ENCODE measurements at regions not wholly inside any gene's neighbourhood (a gene's known extent, or its start where the extent isn't known, plus 50 kb on each side); places are given as distances from the start of the nearest gene placed in this dataset.

- Histone ChIP-seq H3K79me2 (ENCODE audit: control insufficient read depth in 1 of 2, insufficient read depth in 2 of 2, low read length in 2 of 2) (no peaks in the 10 kb centered on the region), H3K56ac (replicated peaks; ENCODE audit: insufficient read length, low read depth, low read length) (no peak overlapping the region), H3K36me3 (ENCODE audit: control insufficient read depth in 2 of 4, insufficient read depth in 4 of 4, low read length in 3 of 4) (no peaks in the 10 kb centered on the region), H2BK12ac (ENCODE audit: low read depth, low read length) (peak overlapping the region; percentile 75; the same call in 1 of the 2 replicates), H3K18ac (ENCODE audit: extremely low read depth, low read length) (no peak overlapping the region; the same call in 1 of the 2 replicates), H3K27me3 (replicated peaks in 1 of 4; ENCODE audit: control insufficient read depth in 3 of 4, extremely low read depth in 1 of 4, insufficient read depth in 3 of 4, low read length in 3 of 4) (peaks cover 1 to 17% (median 13%) of the 10 kb centered on the region in 4 experiments), H2AFZ (ENCODE audit: low read length) (peak overlapping the region; percentile 38; the same call in 1 of the 2 replicates), H3K4me1 (replicated peaks in 1 of 4; ENCODE audit: control insufficient read depth in 3 of 4, insufficient read depth in 4 of 4, low read length in 3 of 4) (peaks cover 0 to 5% (median 3%) of the 10 kb centered on the region in 4 experiments; a peak in 4 of 7 replicates), H3K14ac (ENCODE audit: insufficient read length) (no peak overlapping the region), H4K5ac (ENCODE audit: insufficient read length, low read depth, low read length) (no peak overlapping the region), H2AK5ac (ENCODE audit: low read depth, low read length) (no peak overlapping the region), H3K27ac (ENCODE audit: low read depth, low read length) (no peak overlapping the region), H2BK5ac (ENCODE audit: low read depth, low read length) (no peak overlapping the region), H3K4me3 (ENCODE audit: extremely low read depth in 1 of 4, insufficient read depth in 2 of 4, low read depth in 3 of 4, low read length in 4 of 4) (peak overlapping the region in 3 of 4 experiments; percentile 34 to 59 (median 38); a peak in 5 of 8 replicates), H3K9me3 (ENCODE audit: insufficient read depth in 2 of 2, low read depth in 1 of 2, low read length in 1 of 2) (no peaks in the 10 kb centered on the region), H3K79me1 (ENCODE audit: low read depth, low read length) (no peaks in the 10 kb centered on the region), H3K4me2 (ENCODE audit: insufficient read depth in 1 of 2, low read depth in 2 of 2, low read length in 2 of 2) (peak overlapping the region; percentile 41 to 82), H3K23me2 (ENCODE audit: low read depth, low read length) (peaks cover 9% of the 10 kb centered on the region; the same call in 1 of the 2 replicates), H3K9ac (replicated peaks in 1 of 4; ENCODE audit: extremely low read depth in 1 of 4, low read depth in 3 of 4, low read length in 3 of 4) (no peak overlapping the region), H2BK120ac (replicated peaks; ENCODE audit: low read depth, low read length) (no peak overlapping the region), H4K8ac (ENCODE audit: extremely low read depth, insufficient read depth, low read length) (no peak overlapping the region), H3K4ac (replicated peaks; ENCODE audit: insufficient read length, low read depth, low read length) (no peak overlapping the region), H3K23ac (ENCODE audit: insufficient read length) (no peak overlapping the region), H4K91ac (replicated peaks; ENCODE audit: insufficient read length, low read length) (no peak overlapping the region), H4K20me1 (replicated peaks in 1 of 2; ENCODE audit: control insufficient read depth in 1 of 2, insufficient read depth in 2 of 2, low read length in 2 of 2) (no peaks in the 10 kb centered on the region), H2BK15ac (ENCODE audit: low read length) (no peak overlapping the region), H2BK20ac (ENCODE audit: low read length) (no peak overlapping the region)
- ChIA-PET POLR2A (ENCODE audit: partially characterized antibody) (no interaction called here), CTCF (ENCODE audit: partially characterized antibody) (interaction anchor here (0.7 to 3.2 kb wide), 53 partner anchors 7 to 1540 kb away, joined by 3 to 22 read pairs (median 4); no protein-coding TSS in a partner anchor)
- WGBS, 2 experiments (ENCODE audit: extremely low coverage in 1 of 2, insufficient coverage in 1 of 2, insufficient read length in 1 of 2, insufficient replicate concordance in 2 of 2, low coverage in 1 of 2, low lambda C conversion rate in 2 of 2, missing lambda C conversion rate in 1 of 2): 42% methylated on average over 24 of the region's 29 CpGs; no CpG with 5 or more reads in 1 of the 2 experiments
- DNase-seq (ENCODE audit: low read depth in 1 of 2, low spot score in 2 of 2) (no peak), FAIRE-seq (no peak)
- peak; percentile 6 for TF ChIP-seq KDM4A (IDR thresholded peaks at IDR 0.05; ENCODE audit: low read depth, low read length, severe bottlenecking)
- no peak for TF ChIP-seq SIRT6 (IDR thresholded peaks at IDR 0.05; ENCODE audit: low read length)
- TF ChIP-seq EZH2 (IDR thresholded peaks at IDR 0.05; ENCODE audit: low read depth, low read length, severe bottlenecking): peak; percentile 54
Observed at GRCh38 chr19:32223595-32224370, 121.6 kb upstream of the ZNF507 start.
